Central memory CD4-positive, alpha-beta T cell (primary cell): ENCODE measurements at regions not wholly inside any gene's neighbourhood (a gene's known extent, or its start where the extent isn't known, plus 50 kb on each side); places are given as distances from the start of the nearest gene placed in this dataset.

ENCODE experiments used
- DNase-seq: peaks from one replicate; pipeline ENCODE4 v3.0.0; 2022

DNA sequence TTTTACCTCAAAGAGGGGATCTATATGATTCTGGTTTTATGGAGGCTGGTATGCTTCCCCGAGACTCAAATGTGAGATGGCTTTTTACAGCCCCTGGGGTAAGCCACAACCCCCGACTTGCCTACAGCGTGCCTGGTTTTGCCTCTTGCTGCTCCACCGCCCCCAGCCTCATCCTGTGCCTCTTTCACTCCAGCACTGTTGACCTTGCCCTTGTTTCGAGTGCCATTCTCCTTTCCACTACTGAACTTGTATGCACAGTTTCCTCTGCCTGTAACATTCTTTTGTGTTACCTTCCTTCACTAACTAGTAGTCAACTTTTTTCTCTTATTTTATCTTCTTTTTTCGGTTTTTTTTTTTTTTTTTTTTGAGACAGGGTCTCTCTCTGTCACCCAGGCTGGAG lies 219.0 kb upstream of the ZBED5 start:
- DNase-seq = no peak

DNA sequence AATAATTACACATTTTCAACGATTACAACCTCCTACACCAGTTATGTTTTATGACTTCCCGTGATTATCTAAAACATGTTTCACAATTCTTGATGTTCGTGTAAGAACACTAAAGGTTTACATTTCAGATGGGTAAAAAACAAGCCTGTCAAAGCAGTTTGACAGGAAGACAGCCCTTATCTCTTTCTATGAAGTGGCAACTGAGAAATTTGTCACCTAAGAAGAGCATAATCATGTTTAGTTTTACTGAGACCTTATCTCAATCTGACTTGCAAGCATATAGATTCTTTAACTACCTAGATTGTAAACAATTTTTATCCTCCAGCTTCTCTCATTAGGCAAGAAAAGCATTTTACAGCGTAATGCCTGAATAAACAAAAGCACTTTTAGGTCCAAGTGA lies 218.4 kb upstream of the ZBED5 start:
- no peak for DNase-seq

DNA sequence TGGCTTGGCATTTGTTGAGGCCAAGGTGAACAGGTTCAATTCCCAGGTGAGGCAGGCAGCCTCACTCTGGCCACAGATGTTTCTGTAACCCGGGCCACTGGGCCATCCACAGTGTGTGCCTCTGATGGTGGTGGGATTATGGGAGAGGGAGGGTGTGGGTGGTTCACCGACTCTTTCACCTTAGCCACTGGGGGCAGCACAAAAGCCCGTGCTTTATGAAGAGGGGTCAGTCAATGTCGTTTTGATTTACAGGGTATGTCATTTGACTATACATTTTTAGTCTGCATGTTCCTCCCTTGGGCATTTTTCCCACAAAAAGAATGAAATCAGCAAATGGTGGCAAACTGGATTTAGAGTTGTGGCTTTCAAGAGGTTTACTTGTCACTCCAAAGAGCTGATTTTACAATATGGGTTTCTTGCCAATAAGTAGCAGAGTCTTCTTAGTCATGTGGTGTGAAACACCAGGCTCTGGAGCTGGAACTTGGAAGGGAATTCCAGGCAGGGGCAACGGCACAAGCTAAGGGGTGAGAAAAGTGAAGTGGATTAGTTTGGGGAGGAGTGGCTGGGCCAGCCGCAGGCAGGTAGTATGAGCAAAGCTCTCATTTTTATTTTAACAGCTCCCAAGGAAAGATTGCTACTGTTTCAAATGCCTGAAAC lies 217.8 kb upstream of the ZBED5 start:
- no peak for DNase-seq

DNA sequence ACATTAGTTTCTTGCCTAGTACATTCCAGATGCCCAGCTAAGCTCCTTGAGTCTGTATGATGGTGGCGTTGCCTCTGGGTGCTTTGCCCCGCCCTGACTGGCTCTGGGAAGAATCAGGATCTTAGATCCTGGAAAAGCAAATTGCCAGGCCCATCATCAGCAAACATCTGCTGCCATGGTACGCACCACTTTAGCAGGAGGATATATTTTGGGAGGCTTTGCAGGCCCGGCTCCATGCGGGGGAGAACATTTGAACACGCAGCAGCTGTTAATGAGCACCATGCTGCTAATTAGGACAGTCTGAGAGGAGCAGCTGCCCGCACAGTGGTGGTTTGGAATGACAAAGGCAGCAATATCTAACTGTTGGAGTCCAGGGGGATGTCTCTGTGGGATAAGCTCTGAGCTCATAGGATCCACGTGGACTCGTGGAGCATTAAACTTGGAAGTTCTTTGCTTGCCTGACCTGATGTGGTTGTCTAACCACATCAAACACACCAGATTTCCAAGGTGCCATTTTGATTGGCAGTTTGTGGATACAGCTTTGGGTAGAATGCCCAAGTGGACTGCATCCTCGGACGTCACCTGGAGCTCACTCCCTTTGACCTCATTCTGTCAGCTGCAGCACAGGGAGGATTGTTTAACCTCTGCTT lies 217.0 kb upstream of the ZBED5 start:
- no peak for DNase-seq

DNA sequence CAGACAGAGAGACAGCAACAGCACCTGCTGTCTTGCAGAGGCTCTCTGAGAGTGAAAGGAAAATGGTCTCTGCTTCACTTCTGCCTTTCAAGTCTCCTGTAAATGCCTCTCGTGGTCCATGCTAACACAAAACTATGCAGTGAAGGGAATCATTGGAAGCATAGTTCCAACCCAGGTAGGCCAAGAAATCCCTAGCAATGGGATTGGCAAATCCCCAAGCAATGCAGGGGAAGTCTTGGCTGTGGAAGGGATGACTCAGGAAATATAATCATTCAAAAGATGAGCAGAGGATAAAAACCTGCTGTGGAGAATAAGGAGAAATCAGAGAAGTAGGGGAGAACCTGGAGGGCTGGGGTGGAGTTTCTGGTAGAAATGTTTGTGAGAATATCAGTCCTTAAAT lies 216.1 kb upstream of the ZBED5 start:
- no peak for DNase-seq

DNA sequence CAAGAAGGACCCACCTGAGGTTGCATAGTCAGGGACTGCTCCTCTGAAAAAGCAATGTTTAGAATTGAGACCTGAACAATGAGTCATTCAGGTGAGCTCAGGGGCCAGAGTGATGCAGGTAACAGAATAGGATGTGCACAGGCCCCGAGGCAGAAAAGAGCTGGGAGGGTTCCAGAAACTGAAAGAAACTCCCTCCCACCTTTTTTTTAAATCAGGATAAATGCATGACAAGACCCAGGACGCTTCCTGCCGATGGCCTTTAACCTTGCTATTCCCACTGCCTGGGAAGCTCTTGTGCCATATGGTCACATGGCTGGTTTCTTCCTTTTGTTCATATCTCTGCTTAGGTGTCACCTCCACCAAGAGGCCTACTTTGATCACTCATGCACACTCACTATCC lies 214.2 kb upstream of the ZBED5 start:
- DNase-seq = no peak

DNA sequence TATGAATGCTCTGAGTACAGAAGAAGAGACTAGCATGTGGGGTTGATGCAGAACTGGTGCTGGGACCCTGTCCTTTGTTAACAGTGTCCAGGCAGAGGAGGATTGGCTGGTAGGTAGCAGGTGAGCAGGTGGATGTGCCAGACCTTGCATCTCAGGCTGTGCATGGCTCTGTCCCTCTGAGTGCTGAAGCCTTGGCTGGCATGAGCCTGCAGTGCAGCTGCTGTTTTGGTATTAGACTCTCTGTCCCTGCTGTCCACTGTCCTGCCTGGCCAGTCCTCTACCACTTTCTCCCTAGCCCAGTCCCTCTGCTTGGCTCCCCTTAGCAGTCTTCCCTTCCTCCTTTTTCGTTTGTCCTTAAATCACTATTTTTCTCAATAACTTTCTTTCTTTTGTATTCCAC lies 213.6 kb upstream of the ZBED5 start:
- DNase-seq = no peak

DNA sequence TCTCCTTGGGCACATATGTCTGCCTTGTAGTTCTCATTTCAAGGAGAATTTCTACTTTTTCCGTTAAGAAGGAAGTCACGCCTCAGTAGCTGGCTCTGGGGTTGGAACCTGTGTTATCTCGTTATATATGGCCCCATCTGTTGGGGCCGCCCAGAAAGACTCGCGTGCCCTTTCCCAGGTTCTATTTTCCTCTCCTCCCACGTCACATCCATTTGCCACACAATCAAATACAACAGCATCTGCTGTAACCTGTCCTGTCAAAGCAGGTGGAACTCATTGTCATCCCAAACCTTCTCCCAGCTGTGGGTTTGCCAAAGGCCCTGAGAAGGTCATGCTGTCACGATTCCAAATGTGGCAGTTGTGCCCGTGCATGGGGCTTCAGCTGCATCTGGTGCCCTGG lies 213.1 kb upstream of the ZBED5 start:
- no peak for DNase-seq

DNA sequence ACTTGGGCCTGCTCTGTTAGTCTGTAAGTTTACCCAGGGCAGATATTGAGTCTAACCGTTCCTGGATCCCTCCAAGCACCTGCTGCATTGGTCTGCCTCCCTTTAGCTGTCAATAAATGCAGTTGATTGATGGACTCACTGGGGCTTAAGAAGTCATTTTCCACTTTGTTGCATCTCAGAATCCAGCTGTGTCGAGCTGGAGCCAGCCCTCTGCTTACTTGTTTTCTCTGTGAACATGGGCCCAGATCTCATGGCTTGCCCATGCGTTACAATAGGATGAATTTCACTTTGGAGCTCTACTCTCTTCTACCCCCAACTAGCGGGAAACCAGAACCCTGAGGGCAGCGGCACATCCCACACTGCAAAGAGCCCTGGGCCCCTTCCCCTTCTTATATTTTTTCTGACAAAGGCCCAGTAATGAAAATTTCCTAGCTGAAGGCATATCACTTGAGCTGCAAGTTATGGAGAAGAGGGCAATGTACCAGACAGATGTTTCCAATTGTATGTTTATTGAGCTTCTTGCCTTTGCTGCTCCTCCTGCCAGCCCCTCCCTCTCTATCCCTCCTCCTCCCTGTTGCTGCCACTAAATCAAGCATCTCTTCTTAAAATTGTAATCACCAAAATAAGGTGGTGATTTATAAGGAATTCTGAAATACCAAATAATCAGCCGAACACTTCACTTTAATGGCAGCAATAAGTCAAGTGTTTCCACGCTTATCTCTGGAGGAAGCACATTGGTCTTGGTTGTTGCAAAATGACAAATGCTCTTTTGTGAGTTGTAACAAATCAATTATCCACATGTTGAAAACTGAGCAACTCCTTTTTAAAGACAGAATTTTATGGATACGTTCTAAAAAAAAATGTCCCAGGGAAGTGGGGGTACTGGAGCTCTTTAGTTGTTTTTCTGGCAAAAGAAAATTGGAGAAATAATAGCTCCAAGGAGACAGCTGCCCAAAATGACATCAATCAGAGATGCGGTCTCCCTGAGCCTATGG lies 212.3 kb upstream of the ZBED5 start:
- no peak for DNase-seq

DNA sequence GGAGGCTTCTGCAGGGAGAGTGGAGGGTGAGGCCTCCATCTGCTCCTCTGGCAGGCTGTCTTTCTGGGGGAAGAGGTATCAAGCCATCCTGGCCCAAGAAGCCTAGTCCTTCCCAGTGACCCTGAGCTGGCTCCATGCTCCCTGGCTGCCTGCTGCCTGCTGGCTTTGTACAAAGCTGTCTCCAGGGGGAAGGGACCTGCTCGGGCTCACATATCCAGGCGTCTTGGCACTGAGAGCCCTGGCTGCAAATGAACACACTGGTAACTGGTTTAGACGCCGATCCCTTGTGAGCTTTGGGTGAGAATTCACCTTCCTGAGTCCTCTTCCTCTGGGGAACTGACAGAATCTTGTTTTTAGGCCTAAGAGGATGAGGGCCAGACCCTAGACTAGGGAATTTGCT lies 210.3 kb upstream of the ZBED5 start:
- DNase-seq = no peak

DNA sequence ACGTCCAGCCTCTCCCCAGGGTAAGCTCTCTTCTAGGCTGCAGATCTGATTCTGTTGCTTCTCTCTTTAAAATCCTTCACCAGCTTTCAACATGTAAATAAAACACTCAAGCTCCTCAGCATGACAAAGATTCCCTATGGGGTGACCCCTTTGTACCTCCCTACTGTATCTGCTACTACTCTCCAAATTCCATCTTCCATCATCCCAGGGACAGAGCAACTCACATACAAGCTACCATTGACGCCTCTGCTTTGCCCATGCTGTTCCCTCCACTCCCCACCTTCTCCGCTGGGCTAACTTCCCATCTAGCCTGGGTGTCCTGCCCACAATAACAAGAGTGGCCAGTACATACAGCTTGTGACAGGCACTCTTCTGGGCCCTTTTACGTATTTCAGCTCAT lies 207.5 kb upstream of the ZBED5 start:
- DNase-seq = no peak

DNA sequence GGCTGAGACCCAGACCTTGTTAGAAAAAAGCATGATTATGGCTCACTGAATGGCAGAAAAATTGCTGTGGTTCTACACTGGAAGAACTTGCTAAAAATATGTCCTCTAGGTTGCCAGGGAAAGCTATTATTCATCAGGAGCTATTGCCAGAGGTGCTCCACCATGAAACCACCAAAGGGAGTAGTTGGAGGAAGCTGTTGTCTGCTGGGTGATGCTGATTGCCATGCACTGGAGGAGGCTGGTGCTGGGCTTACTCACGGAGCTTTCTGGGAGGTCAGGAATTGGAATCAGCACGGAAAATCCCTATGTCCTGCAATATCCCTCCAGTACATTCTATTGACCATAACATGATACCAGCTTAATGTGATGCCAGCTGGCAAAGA lies 199.6 kb upstream of the ZBED5 start:
- no peak for DNase-seq

DNA sequence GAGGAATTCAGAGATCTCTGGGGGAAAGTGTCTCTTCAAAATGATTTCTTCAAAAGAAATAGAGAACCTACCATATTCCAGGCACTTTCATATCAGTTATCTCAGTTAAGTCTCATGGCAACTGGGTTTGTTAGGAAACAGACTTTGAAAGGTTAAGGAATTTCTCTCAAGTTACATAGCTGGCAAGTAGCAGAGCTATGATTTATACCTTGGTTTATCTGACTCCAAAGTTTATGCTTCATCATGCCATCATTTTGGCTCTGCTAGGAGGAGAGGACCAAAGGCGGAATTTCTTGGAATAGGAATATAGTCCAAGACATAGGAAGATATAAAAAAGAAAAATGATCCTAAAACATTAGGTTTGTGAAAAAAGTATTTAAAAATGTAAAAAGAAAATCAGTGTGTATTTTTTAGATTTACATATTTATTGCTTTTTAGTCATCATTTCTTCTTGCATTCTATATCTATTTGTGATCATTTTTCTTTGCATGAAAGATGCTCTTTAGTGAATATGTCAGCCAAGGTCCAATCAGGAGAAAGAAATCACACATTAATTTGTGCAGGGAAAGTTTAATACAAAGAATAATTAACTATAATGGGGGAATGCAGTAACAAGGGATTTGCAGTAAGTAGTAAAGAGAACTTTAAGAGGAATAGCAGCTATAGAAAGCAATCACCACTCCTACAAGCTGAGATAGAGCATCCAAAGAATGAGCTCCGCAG lies 199.1 kb upstream of the ZBED5 start:
- DNase-seq = no peak

DNA sequence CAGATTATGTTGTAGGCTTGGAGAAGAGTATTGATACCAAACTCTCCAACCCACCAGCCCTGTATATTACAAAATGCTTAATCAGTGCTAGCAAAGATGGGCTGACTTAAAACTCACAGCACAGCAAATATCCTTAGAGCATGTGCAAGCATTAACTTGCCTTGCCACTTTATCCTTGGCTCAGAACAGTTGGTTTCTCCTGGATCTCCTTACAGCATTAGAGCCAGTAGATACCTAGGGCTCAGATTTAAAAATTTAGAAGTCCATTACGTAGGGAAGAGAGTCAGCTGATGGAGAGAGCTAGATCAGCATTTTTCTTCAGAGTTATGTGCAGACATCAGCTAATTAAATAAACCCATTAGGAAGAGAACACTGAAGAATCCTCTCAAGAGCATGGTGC lies 198.5 kb upstream of the ZBED5 start:
- no peak for DNase-seq

DNA sequence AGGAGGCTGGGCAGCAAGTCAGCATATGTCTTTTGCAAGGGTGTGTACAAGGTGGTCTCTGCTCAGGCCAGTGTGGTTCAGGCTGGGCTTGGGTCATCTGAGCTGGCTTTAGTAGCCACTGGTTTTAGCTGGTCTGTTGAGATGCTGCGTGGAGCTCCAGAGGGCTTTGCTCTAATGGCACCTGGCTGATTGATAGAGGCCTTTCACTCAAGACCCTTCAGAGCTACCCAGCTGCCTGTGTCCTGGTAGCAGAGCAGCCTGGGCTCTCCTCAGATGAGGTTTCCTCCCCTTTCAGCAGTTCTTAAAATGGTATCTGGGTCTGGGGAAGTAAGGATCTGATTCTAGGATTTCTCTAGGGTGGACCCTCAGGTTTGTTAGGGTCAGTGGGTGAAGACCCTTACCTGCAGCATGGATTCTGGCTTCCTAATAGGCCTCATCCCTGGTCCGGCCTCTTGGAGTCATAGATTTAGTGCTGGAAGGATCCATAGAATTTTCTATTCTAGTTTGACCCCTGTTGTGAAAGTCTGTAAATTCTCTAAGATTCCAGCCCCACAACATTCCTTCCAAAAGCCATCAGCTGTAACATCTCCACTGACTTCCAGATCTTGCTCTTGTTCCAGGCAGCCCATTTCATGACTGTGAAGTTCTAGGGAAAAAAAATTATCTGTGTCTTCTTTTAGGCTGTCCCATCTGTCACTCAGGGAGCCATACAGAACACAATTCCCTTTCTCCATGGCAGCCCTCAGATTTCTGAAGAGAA lies 190.2 kb upstream of the ZBED5 start:
- DNase-seq = no peak

DNA sequence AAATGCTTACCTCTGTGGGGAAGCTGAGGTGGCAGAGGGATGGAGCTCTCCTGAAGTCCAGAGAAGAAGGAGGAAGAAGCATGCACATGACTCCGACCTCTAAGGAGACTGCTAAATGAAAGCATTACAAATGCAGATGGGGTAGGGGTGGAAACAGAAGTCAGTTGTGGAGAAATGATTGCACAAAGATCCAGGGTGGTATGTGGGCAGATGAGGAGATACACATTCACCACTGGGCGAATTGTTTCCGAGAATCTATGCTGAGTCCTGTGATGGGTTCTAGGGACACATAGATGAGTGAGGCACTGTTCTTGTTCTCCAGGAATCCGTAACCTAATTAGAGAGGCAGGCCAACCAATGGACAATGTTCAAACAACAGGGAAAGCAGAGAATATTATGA lies 188.9 kb upstream of the ZBED5 start:
- no peak for DNase-seq

DNA sequence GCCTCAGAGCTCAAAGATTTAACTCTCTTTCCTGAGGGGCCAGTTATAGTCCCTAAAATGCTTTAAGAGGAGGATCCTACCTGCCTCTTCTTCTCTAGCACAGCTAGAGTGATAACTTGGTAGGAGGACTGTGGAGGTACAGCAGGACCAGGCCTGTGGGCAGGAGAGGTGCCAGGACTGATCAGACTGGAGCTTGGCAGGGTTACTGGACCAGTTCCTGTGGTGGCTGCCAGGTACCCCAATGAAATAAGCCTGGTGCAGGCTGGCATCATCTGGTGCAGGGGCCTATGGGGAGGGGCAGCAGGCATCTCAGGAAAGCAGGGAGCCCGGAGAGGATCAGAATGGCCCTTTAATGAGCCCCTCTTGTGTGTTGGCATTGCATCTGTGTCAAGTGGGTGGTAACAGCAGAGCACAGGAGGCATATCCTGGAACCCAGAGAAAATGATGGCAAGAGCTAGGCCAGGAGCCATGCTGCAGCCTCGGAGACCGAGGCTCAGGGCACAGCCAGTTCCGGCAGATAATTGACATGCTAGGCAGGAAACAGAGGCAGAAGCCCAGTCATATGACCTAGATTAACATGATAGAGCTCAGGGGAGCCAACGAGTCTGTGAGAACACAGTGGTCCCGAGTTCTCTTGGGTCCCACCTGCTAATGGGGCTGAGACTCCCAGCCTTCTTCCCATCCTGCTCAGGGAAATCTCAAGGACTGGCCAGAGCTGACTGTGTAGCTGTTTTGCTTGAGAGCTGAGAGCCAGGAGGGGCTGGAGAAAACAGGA lies 187.5 kb upstream of the ZBED5 start:
- DNase-seq = no peak

DNA sequence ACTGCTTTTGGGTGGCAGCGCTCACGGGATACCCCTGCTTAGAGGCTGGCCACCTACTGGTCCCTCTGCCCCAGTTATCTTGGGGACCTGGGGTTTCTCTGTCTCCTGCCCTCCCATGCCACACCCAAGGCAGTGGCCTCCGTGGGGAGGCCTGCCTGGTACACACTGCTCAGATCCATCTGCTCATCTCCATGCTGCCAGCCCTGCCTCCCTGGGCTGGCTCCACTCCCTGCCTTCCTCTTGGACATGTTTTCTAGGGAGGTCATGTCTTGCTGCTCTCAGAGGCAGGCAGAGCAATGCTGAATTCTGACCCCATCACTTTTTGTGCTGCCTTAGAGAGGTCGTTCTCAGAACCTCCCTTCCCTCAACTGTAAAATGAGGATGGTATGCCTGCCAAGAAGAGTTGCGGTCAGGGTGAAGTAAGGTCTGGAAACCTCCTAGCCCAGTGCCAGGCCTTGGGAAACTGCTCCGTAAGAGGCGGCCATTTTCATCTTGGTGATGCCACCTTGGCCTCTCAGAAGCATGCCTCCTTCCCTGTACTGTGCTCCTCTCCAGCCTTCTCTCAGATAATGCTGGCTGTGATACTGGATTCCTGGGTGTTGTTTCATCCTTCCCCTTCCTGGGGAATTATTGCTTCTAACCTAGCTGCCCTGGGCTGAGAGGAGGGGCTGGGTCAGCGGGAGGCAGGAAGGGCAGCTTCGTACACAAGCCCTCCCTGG lies 186.4 kb upstream of the ZBED5 start:
- no peak for DNase-seq

DNA sequence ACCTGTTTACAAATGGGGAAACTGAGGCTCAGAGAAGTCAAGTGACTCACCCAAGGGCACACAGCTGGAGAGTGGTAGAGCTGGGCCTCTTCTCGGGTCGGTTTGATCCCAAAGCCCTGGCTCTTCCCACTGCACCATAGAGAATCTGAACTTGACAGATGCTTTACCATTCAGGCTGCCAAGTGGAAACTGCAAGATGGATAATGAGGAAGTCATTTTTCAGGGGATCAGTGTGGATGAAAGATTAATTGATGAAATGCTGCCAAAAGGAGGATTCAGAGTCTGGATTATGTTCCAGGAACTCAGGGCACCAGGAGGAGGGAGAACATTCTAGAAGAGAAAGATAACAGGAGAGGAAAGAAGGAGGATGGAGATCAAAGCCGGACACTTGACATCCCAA lies 185.9 kb upstream of the ZBED5 start:
- DNase-seq = no peak

DNA sequence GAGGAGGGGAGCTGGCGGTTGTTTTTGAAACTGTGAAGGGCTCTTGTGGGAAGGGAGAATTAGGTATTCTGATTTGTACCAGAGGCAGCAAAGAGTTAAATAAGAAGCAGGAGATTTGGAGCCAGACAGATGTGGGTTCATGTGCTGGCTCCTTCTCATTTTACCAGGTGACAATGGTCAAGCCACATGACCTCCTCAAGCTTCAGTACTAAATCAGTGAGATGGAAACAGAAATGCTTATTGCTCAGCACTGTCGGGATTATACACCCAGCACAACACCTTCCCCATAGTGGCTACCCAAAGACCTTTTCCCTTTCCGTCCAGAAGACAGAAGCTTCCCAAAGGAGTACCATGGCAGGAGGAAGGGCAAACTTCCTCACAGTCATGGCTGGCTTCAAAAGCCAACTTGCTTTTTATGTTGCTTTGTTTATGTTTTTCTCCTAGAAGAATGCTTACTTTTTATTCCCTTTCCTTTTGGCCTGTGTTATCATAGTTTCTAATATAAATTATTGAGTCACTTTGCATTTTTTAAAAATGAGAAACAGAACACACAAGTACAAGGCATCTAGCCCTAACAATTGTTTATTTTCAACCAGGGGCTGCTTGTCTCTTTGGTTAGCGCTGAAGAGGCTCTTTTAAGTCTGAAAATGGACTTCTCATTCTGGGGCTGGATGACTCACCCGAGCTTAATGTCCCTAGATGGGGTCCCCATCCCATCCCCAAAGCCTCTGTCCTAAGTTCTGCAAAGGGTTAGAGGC lies 181.5 kb upstream of the ZBED5 start:
- no peak for DNase-seq
